ENCODE measurements at regions not wholly inside any gene's neighbourhood (a gene's known extent, or its start where the extent isn't known, plus 50 kb on each side); places are given as distances from the start of the nearest gene placed in this dataset.
"Not testable (repeated sequence)": the region's sequence is repeated elsewhere in the genome, so short reads cannot be mapped to it uniquely, and the experiment has no call there.

DNA sequence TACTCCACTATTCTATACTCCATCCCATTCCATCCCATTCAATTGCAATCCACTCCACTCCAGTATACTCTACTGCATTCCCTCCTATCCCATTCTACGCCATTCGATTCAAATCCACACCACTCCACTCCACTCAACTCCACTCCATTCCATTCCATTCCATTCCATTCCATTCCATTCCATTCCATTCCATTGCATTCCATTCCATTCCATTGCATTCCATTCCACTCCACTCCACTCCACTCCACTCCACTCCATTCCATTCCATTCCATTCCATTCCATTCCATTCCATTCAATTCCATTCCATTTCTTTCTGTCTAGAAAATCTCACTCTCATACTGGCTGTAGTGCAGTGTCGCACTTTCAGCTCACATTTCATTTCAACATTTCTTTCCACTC is 1129.4 kb downstream of the TSPY10 start:
- TF ChIP-seq, protein P1, sequence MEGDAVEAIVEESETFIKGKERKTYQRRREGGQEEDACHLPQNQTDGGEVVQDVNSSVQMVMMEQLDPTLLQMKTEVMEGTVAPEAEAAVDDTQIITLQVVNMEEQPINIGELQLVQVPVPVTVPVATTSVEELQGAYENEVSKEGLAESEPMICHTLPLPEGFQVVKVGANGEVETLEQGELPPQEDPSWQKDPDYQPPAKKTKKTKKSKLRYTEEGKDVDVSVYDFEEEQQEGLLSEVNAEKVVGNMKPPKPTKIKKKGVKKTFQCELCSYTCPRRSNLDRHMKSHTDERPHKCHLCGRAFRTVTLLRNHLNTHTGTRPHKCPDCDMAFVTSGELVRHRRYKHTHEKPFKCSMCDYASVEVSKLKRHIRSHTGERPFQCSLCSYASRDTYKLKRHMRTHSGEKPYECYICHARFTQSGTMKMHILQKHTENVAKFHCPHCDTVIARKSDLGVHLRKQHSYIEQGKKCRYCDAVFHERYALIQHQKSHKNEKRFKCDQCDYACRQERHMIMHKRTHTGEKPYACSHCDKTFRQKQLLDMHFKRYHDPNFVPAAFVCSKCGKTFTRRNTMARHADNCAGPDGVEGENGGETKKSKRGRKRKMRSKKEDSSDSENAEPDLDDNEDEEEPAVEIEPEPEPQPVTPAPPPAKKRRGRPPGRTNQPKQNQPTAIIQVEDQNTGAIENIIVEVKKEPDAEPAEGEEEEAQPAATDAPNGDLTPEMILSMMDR (IDR thresholded peaks at IDR 0.05) = not testable (repeated sequence)
- TF ChIP-seq POLR2A (IDR thresholded peaks at IDR 0.05) = not testable (repeated sequence)
